Stimulated activated CD4-positive, alpha-beta T cell treated with anti-CD3 and anti-CD28 coated beads, Interleukin-2, amount 100 ng/mL, for 24 hours (primary cell): ENCODE measurements at regions not wholly inside any gene's neighbourhood (a gene's known extent, or its start where the extent isn't known, plus 50 kb on each side); places are given as distances from the start of the nearest gene placed in this dataset.

ENCODE experiments used
- DNase-seq, 2 donors: peaks; one replicate each; pipeline ENCODE4 v3.0.0-alpha.2; 2020

GRCh38 chr4:135316266-135316779 lies 1114.7 kb upstream of the PABPC4L start:
- no peak for DNase-seq

- DNase-seq = no peak
Observed at GRCh38 chr4:135290136-135290535, 1088.5 kb upstream of the PABPC4L start.

GRCh38 chr4:135283934-135284333 lies 1082.3 kb upstream of the PABPC4L start:
- no peak for DNase-seq

GRCh38 chr4:135282676-135283075 lies 1081.1 kb upstream of the PABPC4L start:
- DNase-seq = no peak

- no peak for DNase-seq
Observed at GRCh38 chr4:135281230-135281629, 1079.6 kb upstream of the PABPC4L start.

GRCh38 chr4:135277980-135278315 lies 1076.4 kb upstream of the PABPC4L start:
- DNase-seq = no peak

GRCh38 chr4:135277068-135277979 lies 1075.7 kb upstream of the PABPC4L start:
- DNase-seq = no peak

- DNase-seq = no peak
Observed at GRCh38 chr4:135274416-135274815, 1072.8 kb upstream of the PABPC4L start.

GRCh38 chr4:135269125-135269890 lies 1067.7 kb upstream of the PABPC4L start:
- no peak for DNase-seq

- DNase-seq = no peak
Observed at GRCh38 chr4:135268369-135268768, 1066.8 kb upstream of the PABPC4L start.

GRCh38 chr4:135267148-135267865 lies 1065.7 kb upstream of the PABPC4L start:
- DNase-seq = no peak

- no peak for DNase-seq
Observed at GRCh38 chr4:135256111-135256510, 1054.5 kb upstream of the PABPC4L start.

- DNase-seq = no peak
Observed at GRCh38 chr4:135250040-135250439, 1048.5 kb upstream of the PABPC4L start.

GRCh38 chr4:135249024-135249423 lies 1047.4 kb upstream of the PABPC4L start:
- DNase-seq = no peak

GRCh38 chr4:135244696-135245095 lies 1043.1 kb upstream of the PABPC4L start:
- no peak for DNase-seq

- no peak for DNase-seq
Observed at GRCh38 chr4:135244056-135244455, 1042.5 kb upstream of the PABPC4L start.

GRCh38 chr4:135240796-135241195 lies 1039.2 kb upstream of the PABPC4L start:
- no peak for DNase-seq

- no peak for DNase-seq
Observed at GRCh38 chr4:135239964-135240363, 1038.4 kb upstream of the PABPC4L start.

GRCh38 chr4:135238940-135239339 lies 1037.4 kb upstream of the PABPC4L start:
- DNase-seq = no peak

GRCh38 chr4:135236048-135236447 lies 1034.5 kb upstream of the PABPC4L start:
- no peak for DNase-seq

- no peak for DNase-seq
Observed at GRCh38 chr4:135227842-135228241, 1026.3 kb upstream of the PABPC4L start.

GRCh38 chr4:135225551-135225950 lies 1024.0 kb upstream of the PABPC4L start:
- DNase-seq = no peak

- no peak for DNase-seq
Observed at GRCh38 chr4:135210341-135210740, 1008.8 kb upstream of the PABPC4L start.
